ENCODE measurements at regions not wholly inside any gene's neighbourhood (a gene's known extent, or its start where the extent isn't known, plus 50 kb on each side); places are given as distances from the start of the nearest gene placed in this dataset.

DNA sequence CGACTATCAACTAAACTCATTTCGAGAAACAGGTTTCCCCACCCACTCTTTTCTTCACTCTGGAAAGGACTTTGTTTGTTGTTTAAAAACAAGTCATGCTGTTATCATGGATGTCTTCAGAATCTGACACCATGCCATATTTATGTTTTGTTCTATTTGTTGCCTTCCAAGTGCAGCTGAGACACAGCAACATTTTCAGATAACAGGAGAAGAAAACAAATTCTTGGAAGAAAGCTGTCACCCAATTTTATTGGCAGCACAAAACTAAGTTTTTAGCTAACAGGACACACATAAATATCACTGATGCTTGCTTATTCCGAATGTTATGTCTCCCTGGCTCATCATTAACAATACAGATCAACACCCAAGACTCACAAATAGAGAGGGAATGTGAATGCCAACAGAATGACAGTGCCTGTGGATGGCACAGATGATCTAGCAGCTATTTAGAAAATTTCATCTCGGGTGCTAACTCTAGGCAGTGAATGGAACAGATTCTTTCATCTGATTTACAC is 147.9 kb downstream of the RPS29 start:
- H3K79me2 ChIP-seq (ENCODE audit: control insufficient read depth, insufficient read depth, low read length), result no peaks in the 10 kb centered on the region
- H3K4me1 ChIP-seq (ENCODE audit: control insufficient read depth, extremely low read depth, insufficient read depth, low read length), result no peaks in the 10 kb centered on the region
- no peak overlapping the region for H3K4me2 ChIP-seq (ENCODE audit: control insufficient read depth, extremely low read depth, insufficient read depth, low read depth, low read length)
- DNase-seq (ENCODE audit: low read depth, low spot score) (no peak), FAIRE-seq (no peak)
- H3K9me3 ChIP-seq (ENCODE audit: control insufficient read depth, low read depth, low read length), result no peaks in the 10 kb centered on the region
- H2AFZ ChIP-seq (ENCODE audit: control insufficient read depth, low read length), result no peak overlapping the region
- no peak overlapping the region for H3K27ac ChIP-seq (ENCODE audit: control insufficient read depth, insufficient read depth, low read length)
- dilution Hi-C loops (cut with MboI; ENCODE audit: extremely low pct_ligation_motif_present, low sequenced_read_pairs), result no loop called here
- no peaks in the 10 kb centered on the region for H4K20me1 ChIP-seq (ENCODE audit: control insufficient read depth, extremely low read depth, insufficient read depth, low read length)
- TF ChIP-seq EZH2 (IDR thresholded peaks at IDR 0.05; ENCODE audit: low read length), result no peak
- TF ChIP-seq, protein P1, sequence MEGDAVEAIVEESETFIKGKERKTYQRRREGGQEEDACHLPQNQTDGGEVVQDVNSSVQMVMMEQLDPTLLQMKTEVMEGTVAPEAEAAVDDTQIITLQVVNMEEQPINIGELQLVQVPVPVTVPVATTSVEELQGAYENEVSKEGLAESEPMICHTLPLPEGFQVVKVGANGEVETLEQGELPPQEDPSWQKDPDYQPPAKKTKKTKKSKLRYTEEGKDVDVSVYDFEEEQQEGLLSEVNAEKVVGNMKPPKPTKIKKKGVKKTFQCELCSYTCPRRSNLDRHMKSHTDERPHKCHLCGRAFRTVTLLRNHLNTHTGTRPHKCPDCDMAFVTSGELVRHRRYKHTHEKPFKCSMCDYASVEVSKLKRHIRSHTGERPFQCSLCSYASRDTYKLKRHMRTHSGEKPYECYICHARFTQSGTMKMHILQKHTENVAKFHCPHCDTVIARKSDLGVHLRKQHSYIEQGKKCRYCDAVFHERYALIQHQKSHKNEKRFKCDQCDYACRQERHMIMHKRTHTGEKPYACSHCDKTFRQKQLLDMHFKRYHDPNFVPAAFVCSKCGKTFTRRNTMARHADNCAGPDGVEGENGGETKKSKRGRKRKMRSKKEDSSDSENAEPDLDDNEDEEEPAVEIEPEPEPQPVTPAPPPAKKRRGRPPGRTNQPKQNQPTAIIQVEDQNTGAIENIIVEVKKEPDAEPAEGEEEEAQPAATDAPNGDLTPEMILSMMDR (optimal IDR thresholded peaks at IDR 0.05 in 1 of 3, IDR thresholded peaks at IDR 0.05 in 1 of 3, conservative IDR thresholded peaks at IDR 0.05 in 1 of 3; ENCODE audit: extremely low read depth in 1 of 3, insufficient read depth in 2 of 3, low read length in 3 of 3), result no peak
- no peaks in the 10 kb centered on the region for H3K9me1 ChIP-seq (ENCODE audit: control insufficient read depth, extremely low read depth, insufficient read depth, low read length)
- no peak overlapping the region for H3K9ac ChIP-seq (ENCODE audit: control insufficient read depth, extremely low read depth, insufficient read depth, low read length)
- H3K4me3 ChIP-seq (ENCODE audit: control insufficient read depth in 2 of 3, extremely low read depth in 1 of 3, insufficient read depth in 2 of 3, low read depth in 1 of 3, low read length in 3 of 3), result no peak overlapping the region
- H3K27me3 ChIP-seq (ENCODE audit: control insufficient read depth, extremely low read depth, insufficient read depth, low read length), result no peaks in the 10 kb centered on the region
- no peaks in the 10 kb centered on the region for H3K36me3 ChIP-seq (ENCODE audit: control insufficient read depth in 2 of 2, extremely low read depth in 1 of 2, insufficient read depth in 2 of 2, low read length in 2 of 2)

GRCh38 chr14:49428076-49428475 is 158.1 kb downstream of the RPS29 start:
- Histone ChIP-seq H3K79me2 (ENCODE audit: control insufficient read depth, insufficient read depth, low read length) (no peaks in the 10 kb centered on the region), H3K9me1 (ENCODE audit: control insufficient read depth, extremely low read depth, insufficient read depth, low read length) (no peaks in the 10 kb centered on the region), H3K27ac (ENCODE audit: control insufficient read depth, insufficient read depth, low read length) (no peak overlapping the region), H3K4me2 (ENCODE audit: control insufficient read depth, extremely low read depth, insufficient read depth, low read depth, low read length) (no peak overlapping the region), H3K27me3 (ENCODE audit: control insufficient read depth, extremely low read depth, insufficient read depth, low read length) (no peaks in the 10 kb centered on the region), H3K9ac (ENCODE audit: control insufficient read depth, extremely low read depth, insufficient read depth, low read length) (no peak overlapping the region), H3K36me3 (ENCODE audit: control insufficient read depth in 2 of 2, extremely low read depth in 1 of 2, insufficient read depth in 2 of 2, low read length in 2 of 2) (no peaks in the 10 kb centered on the region), H3K4me3 (ENCODE audit: control insufficient read depth in 2 of 3, extremely low read depth in 1 of 3, insufficient read depth in 2 of 3, low read depth in 1 of 3, low read length in 3 of 3) (no peak overlapping the region), H3K9me3 (ENCODE audit: control insufficient read depth, low read depth, low read length) (no peaks in the 10 kb centered on the region), H4K20me1 (ENCODE audit: control insufficient read depth, extremely low read depth, insufficient read depth, low read length) (no peaks in the 10 kb centered on the region), H3K4me1 (ENCODE audit: control insufficient read depth, extremely low read depth, insufficient read depth, low read length) (no peaks in the 10 kb centered on the region), H2AFZ (ENCODE audit: control insufficient read depth, low read length) (no peak overlapping the region)
- FAIRE-seq (no peak), DNase-seq (ENCODE audit: low read depth, low spot score) (no peak)
- TF ChIP-seq EZH2 (IDR thresholded peaks at IDR 0.05; ENCODE audit: low read length), result no peak
- TF ChIP-seq, protein P1 (optimal IDR thresholded peaks at IDR 0.05 in 1 of 3, IDR thresholded peaks at IDR 0.05 in 1 of 3, conservative IDR thresholded peaks at IDR 0.05 in 1 of 3; ENCODE audit: extremely low read depth in 1 of 3, insufficient read depth in 2 of 3, low read length in 3 of 3), result no peak
- dilution Hi-C loops (cut with MboI; ENCODE audit: extremely low pct_ligation_motif_present, low sequenced_read_pairs), result no loop called here
